CD4-positive, alpha-beta T cell (primary cell): ENCODE measurements at regions not wholly inside any gene's neighbourhood (a gene's known extent, or its start where the extent isn't known, plus 50 kb on each side); places are given as distances from the start of the nearest gene placed in this dataset.

Source experiments
- ATAC-seq: fragments of 200-7000 bp; cut with Tn5 transposase; one replicate; pipeline ENCODE4 v1.10.0; 2022; ENCODE audit warnings: mild to moderate bottlenecking; ENCODE audit not compliant: poor library complexity
- CTCF ChIA-PET: fragments of 350-600 bp; sonication (Branson Sonifier 250); formaldehyde crosslinking; loops from one replicate; lab custom pipeline; 2021; ENCODE audit warnings: antibody characterized with exemption, inconsistent platforms; lab: Charles Lee
- POLR2A ChIA-PET: fragments of 350-600 bp; sonication (Branson Sonifier 250); formaldehyde crosslinking; loops from one replicate; lab custom pipeline; 2021; ENCODE audit warnings: antibody characterized with exemption, inconsistent platforms; lab: Charles Lee
- DNase-seq, 14 experiments: peaks; one replicate each; pipeline ENCODE4 v3.0.0-alpha.2; 2013 to 2020; ENCODE audit warnings: mixed read lengths in 2 of 14
- H3K27ac ChIP-seq, 2 donors: one replicate each; pipeline versions ENCODE4 v1.5.1 to v1.7.0; 2013; ENCODE audit warnings: low read length in 2 of 2, low read depth in 1 of 2, mild to moderate bottlenecking in 1 of 2
- H3K27me3 ChIP-seq, 2 experiments: 1 replicate in 1 of 2; 2 replicates in 1 of 2; pipeline versions ENCODE4 v1.6.1 to v1.7.0; 2013; ENCODE audit warnings: low read length in 2 of 2, control low read depth in 1 of 2, mild to moderate bottlenecking in 1 of 2, moderate library complexity in 1 of 2; ENCODE audit not compliant: insufficient read depth in 2 of 2, control insufficient read depth in 1 of 2
- H3K36me3 ChIP-seq: one replicate; pipeline ENCODE4 v1.6.1; 2013; ENCODE audit warnings: low read length, control low read depth; ENCODE audit not compliant: insufficient read depth
- H3K4me1 ChIP-seq: one replicate; pipeline ENCODE4 v1.6.1; 2013; ENCODE audit warnings: low read length, control low read depth; ENCODE audit not compliant: insufficient read depth
- H3K4me3 ChIP-seq: one replicate; pipeline ENCODE4 v1.5.1; 2013; ENCODE audit warnings: mild to moderate bottlenecking, low read length, moderate library complexity
- H3K9me3 ChIP-seq, 2 experiments: 1 replicate in 1 of 2; 2 replicates in 1 of 2; pipeline versions ENCODE4 v1.6.1 to v1.7.0; 2013; ENCODE audit warnings: low read length in 2 of 2, mild to moderate bottlenecking in 2 of 2, control low read depth in 1 of 2, moderate library complexity in 1 of 2; ENCODE audit not compliant: control insufficient read depth in 1 of 2, insufficient read depth in 1 of 2
- H3K27ac Mint-ChIP-seq: one replicate; pipeline ENCODE4 v1.8.0; 2020; ENCODE audit warnings: mixed read lengths
- H3K27me3 Mint-ChIP-seq: one replicate; pipeline ENCODE4 v1.8.0; 2021; ENCODE audit warnings: mixed read lengths
- H3K36me3 Mint-ChIP-seq: one replicate; pipeline ENCODE4 v1.8.0; 2021; ENCODE audit warnings: low read depth, mixed read lengths
- H3K4me1 Mint-ChIP-seq: one replicate; pipeline ENCODE4 v1.8.0; 2021; ENCODE audit warnings: low read depth, mixed read lengths
- H3K4me3 Mint-ChIP-seq: one replicate; pipeline ENCODE4 v1.8.0; 2020; ENCODE audit warnings: mild to moderate bottlenecking, mixed read lengths
- H3K9me3 Mint-ChIP-seq: one replicate; pipeline ENCODE4 v1.8.0; 2020; ENCODE audit warnings: mixed read lengths
- intact Hi-C, 2 experiments: fragments of 100-400 bp; cut with DNase I in 1 of 2; cut with micrococcal nuclease in 1 of 2; formaldehyde crosslinking; loops; one replicate each; pipeline versions ENCODE4 v1.15.1 to v1.9.0; 2023 to 2025; cut with DNase I, micrococcal nuclease
- TF ChIP-seq, protein P1 (sequence below): fragments of 200-600 bp; IDR thresholded peaks from one replicate; pipeline ENCODE4 v1.8.0; 2022; ENCODE audit warnings: antibody characterized with exemption, mild to moderate bottlenecking

DNA sequence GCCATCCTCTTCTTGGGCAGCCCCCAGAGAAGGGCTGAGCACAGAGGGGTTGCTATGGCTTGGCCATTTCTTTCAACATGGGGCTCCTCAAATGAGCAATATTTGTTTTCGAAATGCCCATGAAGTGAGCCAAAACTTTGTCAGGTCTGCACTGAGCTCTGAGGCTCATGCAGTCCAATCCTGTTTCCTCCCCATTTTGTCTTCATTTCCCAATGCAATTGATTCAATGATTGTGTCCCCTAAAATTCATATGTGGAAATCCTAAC lies 60.6 kb upstream of the CD44 start:
- intact Hi-C loops: loop anchor here (1.0 to 2.0 kb wide), 4 partner anchors 28 to 88 kb away; no protein-coding TSS in a partner anchor
- POLR2A ChIA-PET: interaction anchor here (0.6 to 7.3 kb wide), 27 partner anchors 9 to 292 kb away, joined by 3 to 40 read pairs (median 5); partner anchors contain the start of gene CD44

DNA sequence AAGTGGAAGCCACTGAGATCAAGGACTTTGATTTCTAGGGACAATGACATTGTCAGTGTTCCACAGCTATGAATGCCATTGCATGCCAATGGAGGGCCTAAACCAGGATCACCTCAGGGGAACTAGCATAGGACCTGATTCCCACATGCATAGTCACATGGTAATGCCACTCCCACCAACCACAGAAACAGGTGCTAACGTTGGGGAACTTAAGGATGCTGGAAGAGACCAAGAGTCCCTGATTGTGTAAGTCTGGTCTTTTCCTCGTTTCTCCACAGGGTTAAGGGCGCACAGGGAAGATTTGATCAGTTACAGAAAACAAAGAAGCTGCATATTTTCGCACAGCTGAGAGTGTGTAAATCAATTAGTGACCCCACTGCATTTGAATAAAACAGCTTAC lies 59.4 kb upstream of the CD44 start:
- peaks cover 94% of the 10 kb centered on the region for H3K4me1 Mint-ChIP-seq
- H3K9me3 Mint-ChIP-seq: no peaks in the 10 kb centered on the region
- peak in 1 of 14 experiments; percentile 30 for DNase-seq
- H3K36me3 Mint-ChIP-seq: no peaks in the 10 kb centered on the region
- Histone ChIP-seq H3K9me3 (no peaks in the 10 kb centered on the region), H3K27me3 (no peaks in the 10 kb centered on the region), H3K4me3 (no peak overlapping the region), H3K27ac (no peak overlapping the region), H3K4me1 (peaks cover 87% of the 10 kb centered on the region), H3K36me3 (no peaks in the 10 kb centered on the region)
- TF ChIP-seq, protein P1, sequence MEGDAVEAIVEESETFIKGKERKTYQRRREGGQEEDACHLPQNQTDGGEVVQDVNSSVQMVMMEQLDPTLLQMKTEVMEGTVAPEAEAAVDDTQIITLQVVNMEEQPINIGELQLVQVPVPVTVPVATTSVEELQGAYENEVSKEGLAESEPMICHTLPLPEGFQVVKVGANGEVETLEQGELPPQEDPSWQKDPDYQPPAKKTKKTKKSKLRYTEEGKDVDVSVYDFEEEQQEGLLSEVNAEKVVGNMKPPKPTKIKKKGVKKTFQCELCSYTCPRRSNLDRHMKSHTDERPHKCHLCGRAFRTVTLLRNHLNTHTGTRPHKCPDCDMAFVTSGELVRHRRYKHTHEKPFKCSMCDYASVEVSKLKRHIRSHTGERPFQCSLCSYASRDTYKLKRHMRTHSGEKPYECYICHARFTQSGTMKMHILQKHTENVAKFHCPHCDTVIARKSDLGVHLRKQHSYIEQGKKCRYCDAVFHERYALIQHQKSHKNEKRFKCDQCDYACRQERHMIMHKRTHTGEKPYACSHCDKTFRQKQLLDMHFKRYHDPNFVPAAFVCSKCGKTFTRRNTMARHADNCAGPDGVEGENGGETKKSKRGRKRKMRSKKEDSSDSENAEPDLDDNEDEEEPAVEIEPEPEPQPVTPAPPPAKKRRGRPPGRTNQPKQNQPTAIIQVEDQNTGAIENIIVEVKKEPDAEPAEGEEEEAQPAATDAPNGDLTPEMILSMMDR: no peak
- peak overlapping the region; percentile 98 for H3K27ac Mint-ChIP-seq
- no peaks in the 10 kb centered on the region for H3K27me3 Mint-ChIP-seq
- no peak for ATAC-seq
- peak overlapping the region; percentile 11 for H3K4me3 Mint-ChIP-seq
- intact Hi-C loops: loop anchor here (2.0 to 5.0 kb wide), 3 partner anchors 29 to 83 kb away; no protein-coding TSS in a partner anchor
- ChIA-PET CTCF (interaction anchor here (1.1 to 1.6 kb wide), 2 partner anchors 34 to 61 kb away, joined by 3 read pairs; no protein-coding TSS in a partner anchor), POLR2A (interaction anchor here (0.6 to 7.3 kb wide), 5 partner anchors 21 to 60 kb away, joined by 3 to 40 read pairs (median 8); partner anchors contain the start of gene CD44)

More for the DNA sequence above, 60.6 kb upstream of the CD44 start:
- Mint-ChIP-seq H3K4me1 (peaks cover 94% of the 10 kb centered on the region), H3K4me3 (peak overlapping the region; percentile 76), H3K9me3 (no peaks in the 10 kb centered on the region), H3K27ac (peak overlapping the region; percentile 98), H3K27me3 (no peaks in the 10 kb centered on the region), H3K36me3 (no peaks in the 10 kb centered on the region)
- Histone ChIP-seq H3K27me3 (no peaks in the 10 kb centered on the region), H3K4me3 (peak overlapping the region; percentile 21), H3K27ac (peak overlapping the region; percentile 78 to 82), H3K4me1 (peaks cover 78% of the 10 kb centered on the region), H3K36me3 (no peaks in the 10 kb centered on the region), H3K9me3 (no peaks in the 10 kb centered on the region)
- TF ChIP-seq, protein P1: no peak
- DNase-seq (no peak), ATAC-seq (no peak)
- CTCF ChIA-PET: interaction anchor here (0.8 to 3.0 kb wide), 8 partner anchors 11 to 78 kb away, joined by 3 to 7 read pairs (median 3); no protein-coding TSS in a partner anchor

DNA sequence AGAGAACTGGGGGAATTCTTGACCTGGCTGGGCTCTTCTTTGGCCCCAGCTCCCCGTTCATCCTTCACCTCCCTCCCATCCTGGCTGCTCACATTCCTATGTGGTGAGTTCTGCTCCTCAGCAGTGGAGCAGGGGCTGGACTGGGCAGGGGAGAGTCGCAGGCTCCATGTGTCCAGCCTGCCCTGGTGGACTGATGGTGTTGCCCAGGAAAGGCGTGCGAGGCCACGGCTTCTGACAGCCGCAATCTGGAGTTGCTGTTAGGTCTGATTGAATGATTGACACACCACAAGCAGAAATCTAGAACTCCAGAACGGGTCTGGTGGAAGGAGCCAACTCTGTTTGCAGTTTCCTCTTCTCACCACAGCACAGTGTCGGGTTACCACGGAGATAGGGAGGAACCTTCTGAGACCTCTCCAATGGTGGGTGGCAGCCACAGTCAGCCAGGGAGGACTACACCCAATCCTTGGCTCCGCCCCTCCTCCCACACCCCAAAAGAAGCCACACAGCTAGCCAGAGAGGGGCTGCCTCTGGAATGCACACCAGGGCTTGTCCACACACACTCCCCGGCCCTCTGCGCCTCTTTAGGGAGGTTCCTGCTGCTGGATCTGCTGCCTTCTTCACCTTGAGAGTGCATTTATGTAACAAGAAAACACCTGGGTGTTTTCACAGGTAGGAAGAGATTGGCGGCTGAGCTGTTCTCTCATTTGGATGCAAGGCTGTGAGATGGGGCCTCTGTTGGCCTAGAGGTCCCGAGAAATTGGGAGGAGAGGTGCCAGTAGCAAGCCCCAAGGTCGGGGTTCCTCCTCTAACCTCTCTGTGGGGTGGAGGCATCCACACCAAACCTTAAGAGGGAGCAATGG lies 56.4 kb upstream of the CD44 start:
- H3K4me3 Mint-ChIP-seq: peak overlapping the region; percentile 83
- no peaks in the 10 kb centered on the region for H3K27me3 Mint-ChIP-seq
- CTCF ChIA-PET: interaction anchor here (1.0 to 1.4 kb wide), 3 partner anchors 35 to 149 kb away, joined by 3 to 6 read pairs (median 5); no protein-coding TSS in a partner anchor
- Histone ChIP-seq H3K27me3 (no peaks in the 10 kb centered on the region), H3K9me3 (no peaks in the 10 kb centered on the region), H3K4me1 (peaks cover 84% of the 10 kb centered on the region), H3K27ac (peak overlapping the region; percentile 95 to 99), H3K36me3 (no peaks in the 10 kb centered on the region), H3K4me3 (peak overlapping the region; percentile 47)
- intact Hi-C loops: loop anchor here (1.0 to 5.0 kb wide), 9 partner anchors 35 to 84 kb away; partner anchors contain the start of gene CD44 (in 1 of the 2)
- POLR2A ChIA-PET: interaction anchor here (0.8 to 4.4 kb wide), 11 partner anchors 18 to 83 kb away, joined by 3 to 30 read pairs (median 4); partner anchors contain the start of gene CD44
- H3K9me3 Mint-ChIP-seq: no peaks in the 10 kb centered on the region
- TF ChIP-seq, protein P1: peak; percentile 17
- ATAC-seq (peak; percentile 77), DNase-seq (peak; percentile 74 to 96 (median 83))
- peaks cover 97% of the 10 kb centered on the region for H3K4me1 Mint-ChIP-seq
- peak overlapping the region; percentile 98 for H3K27ac Mint-ChIP-seq
- no peaks in the 10 kb centered on the region for H3K36me3 Mint-ChIP-seq
